Right lobe of liver (tissue), 4 donors: ENCODE measurements at regions not wholly inside any gene's neighbourhood (a gene's known extent, or its start where the extent isn't known, plus 50 kb on each side); places are given as distances from the start of the nearest gene placed in this dataset.

ENCODE experiments used
- CTCF ChIP-seq, 4 donors: fragments of 200-600 bp in 3 of 4; fragments of 450-650 bp in 1 of 4; IDR thresholded peaks; one replicate each; pipeline versions ENCODE4 v1.5.1 to v1.8.0; 2016 to 2022; ENCODE audit warnings: antibody characterized with exemption in 4 of 4, mild to moderate bottlenecking in 2 of 4
- POLR2A ChIP-seq: fragments of 450-650 bp; IDR thresholded peaks from one replicate; pipeline ENCODE4 v1.6.1; 2017; ENCODE audit warnings: antibody characterized with exemption, mild to moderate bottlenecking
- donor health status: DM: no; HTN: no; CAD: no.
- donor health status: DM: no; HTN: no; CAD: no.
- donor health status: DM: no; HTN: yes; CAD: no.

GRCh38 chr1:63721531-63722189 lies 52.2 kb upstream of the ROR1 start:
- TF ChIP-seq CTCF (IDR thresholded peaks at IDR 0.05): no peak
- no peak for TF ChIP-seq POLR2A
